ENCODE measurements at regions not wholly inside any gene's neighbourhood (a gene's known extent, or its start where the extent isn't known, plus 50 kb on each side); places are given as distances from the start of the nearest gene placed in this dataset.
A peak's percentile ranks its signal among the peaks of the same experiment; 100 is the strongest.
"Not testable (repeated sequence)": the region's sequence is repeated elsewhere in the genome, so short reads cannot be mapped to it uniquely, and the experiment has no call there.

DNA sequence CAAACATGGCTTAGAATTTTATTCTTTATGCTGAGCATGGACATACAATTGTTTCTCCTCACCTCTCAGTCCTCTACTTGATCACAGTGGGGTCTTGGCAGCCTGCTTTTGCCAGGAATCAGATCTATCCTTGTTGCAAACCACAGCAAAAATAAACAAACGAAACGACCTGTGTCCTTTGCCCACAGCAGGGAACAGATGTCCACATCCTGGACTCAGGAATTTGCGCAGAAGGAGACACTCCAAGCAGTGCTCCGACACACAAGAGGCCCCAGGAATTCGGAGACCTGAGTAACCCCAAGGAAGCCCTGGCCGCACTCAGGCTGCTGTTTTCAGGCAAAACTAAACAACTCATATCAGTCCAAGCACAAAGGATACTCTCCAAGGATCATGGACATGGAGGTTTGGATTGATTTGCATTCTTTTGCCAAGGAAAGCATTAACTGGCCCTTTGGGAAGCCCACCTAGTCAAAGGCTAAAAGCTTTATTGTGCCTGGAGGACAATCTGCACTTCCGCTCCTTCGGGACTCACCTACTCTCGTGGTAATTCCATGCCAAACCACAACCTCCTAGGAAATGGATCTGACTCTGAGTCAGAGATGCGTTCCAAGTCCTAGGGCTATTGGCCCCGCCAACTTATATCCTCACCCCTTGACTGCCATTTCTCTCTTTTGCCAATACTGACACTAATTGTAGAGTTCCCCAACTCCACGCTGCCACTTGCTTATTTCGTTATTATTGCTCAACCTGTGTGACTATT is 271.1 kb upstream of the CDH11 start:
- DNase-seq: no peak

DNA sequence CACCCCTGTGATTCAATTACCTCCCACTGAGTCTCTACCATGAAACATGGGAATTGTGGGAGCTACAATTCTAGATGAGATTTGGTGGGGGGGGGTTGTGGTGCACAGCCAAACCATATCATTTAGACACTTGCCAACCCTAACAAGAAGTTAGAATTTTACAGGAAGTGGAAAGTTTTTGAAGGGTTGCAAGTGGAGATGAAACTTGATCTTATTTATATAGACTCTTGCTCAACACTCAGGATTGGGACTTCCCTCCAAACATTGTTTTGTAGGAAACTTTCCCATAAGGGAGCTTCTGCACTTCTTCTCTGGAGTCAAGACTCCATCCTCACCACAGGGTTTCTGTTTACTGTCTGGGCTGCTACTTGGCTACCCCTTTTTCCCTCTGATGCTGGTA is 266.7 kb upstream of the CDH11 start:
- DNase-seq: no peak

DNA sequence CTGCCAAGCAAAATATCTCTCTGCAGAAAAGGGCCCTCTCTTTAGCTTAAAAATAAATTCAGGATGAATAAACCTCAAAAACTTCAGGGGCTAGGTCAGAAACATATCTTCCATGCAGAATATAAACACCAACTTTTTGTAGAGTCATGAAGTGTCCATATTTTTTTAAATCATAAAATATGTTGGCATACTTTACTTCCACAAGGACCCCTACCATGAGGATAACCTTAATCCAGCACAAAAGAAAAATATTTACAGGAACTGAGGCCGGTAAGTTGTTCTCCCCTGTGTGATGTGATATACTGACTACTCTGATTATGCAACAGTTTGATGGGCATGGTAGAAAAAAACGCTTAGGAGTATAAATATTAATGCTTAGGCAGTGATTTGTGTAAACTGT is 264.8 kb upstream of the CDH11 start:
- no peak for DNase-seq

- DNase-seq: no peak
Measured at GRCh38 chr16:65384441-65384840, 262.6 kb upstream of the CDH11 start.

- DNase-seq: no peak
Measured at GRCh38 chr16:65377195-65377594, 255.3 kb upstream of the CDH11 start.

DNA sequence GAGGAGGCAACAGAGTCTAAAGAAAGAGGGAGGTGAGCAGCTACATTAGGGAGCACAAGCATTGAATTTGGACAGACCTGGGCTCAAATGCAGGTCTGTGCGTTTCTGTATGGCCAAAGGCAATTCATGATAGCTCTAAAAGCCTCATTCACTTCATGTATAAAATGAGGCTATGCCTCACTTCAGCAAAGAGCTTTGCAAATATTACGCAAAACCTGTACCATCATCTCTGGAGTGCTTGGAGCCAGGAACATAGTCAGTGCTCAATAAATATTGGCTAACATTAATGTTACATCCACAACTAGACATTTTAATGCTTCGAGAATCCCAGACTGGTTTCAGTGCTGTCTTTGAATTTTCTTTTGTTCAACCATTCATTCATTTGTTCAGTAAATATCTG is 254.7 kb upstream of the CDH11 start:
- DNase-seq: no peak

- DNase-seq: no peak
Measured at GRCh38 chr16:65375651-65376050, 253.8 kb upstream of the CDH11 start.

GRCh38 chr16:65373097-65373496 is 251.2 kb upstream of the CDH11 start:
- DNase-seq: no peak

GRCh38 chr16:65372171-65372570 is 250.3 kb upstream of the CDH11 start:
- no peak for DNase-seq

- DNase-seq: no peak
Measured at GRCh38 chr16:65365732-65366715, 244.2 kb upstream of the CDH11 start.

GRCh38 chr16:65356721-65357120 is 234.9 kb upstream of the CDH11 start:
- not testable (repeated sequence) for DNase-seq

- DNase-seq: no peak
Measured at GRCh38 chr16:65355706-65356105, 233.8 kb upstream of the CDH11 start.

DNA sequence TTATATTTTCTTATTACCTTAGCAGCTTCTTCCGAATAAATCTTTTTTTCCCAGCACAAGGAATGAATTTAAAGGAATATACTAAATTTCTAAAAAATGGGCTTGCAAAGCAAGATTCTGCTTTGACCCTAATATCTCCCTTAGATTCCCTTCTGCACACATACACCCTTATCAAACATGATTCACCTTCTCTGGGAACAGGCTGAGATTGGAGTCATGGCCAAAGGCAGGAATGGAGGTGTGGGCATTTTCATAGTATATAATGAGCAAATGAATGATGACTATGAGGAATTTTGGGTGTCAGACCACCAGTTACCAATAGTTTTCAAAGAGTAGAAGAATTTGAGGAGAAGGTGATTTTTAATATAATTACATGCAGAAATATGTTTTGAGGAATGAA is 231.3 kb upstream of the CDH11 start:
- DNase-seq: no peak

GRCh38 chr16:65349626-65350025 is 227.8 kb upstream of the CDH11 start:
- no peak for DNase-seq

DNA sequence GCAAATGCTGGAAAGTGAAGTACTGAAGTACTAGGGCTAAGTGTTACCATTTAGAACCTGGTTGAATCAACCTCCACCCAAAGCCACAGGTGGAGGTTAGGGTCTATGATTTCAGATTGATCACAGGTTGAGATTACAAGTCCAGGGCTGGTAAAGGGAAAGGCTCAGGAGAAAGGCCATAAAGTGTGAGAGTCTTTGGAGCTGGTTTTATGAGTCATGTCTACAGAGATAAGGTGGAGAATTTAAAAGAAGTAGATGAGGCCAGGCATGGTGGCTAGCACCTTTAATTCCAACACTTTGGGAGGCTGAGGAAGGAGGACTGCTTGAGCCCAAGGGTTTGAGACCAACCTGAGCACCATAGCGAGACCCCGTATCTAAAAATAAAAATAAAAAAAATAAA is 221.7 kb upstream of the CDH11 start:
- DNase-seq: no peak

- no peak for DNase-seq
Measured at GRCh38 chr16:65342231-65342866, 220.5 kb upstream of the CDH11 start.

- no peak for DNase-seq
Measured at GRCh38 chr16:65339062-65339461, 217.2 kb upstream of the CDH11 start.

DNA sequence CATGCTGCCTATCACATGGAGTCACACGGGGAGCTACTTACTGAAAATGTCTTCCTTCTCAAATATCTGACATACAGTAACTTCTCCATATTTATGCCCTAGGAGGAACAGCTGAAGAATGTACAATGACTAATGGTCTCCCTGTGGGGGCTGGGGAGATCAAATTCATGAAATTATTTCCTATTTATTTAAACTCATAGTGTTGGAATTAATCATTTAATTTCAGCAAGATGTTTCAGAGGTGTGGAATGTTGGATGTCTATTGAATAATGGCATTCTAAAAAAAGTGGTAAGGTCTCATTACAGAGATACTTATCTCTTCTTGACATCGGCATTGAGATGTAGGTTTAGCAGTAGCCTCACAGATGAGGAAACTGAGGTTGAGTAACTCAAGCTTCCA is 214.3 kb upstream of the CDH11 start:
- no peak for DNase-seq

- DNase-seq: no peak
Measured at GRCh38 chr16:65334081-65334480, 212.2 kb upstream of the CDH11 start.

DNA sequence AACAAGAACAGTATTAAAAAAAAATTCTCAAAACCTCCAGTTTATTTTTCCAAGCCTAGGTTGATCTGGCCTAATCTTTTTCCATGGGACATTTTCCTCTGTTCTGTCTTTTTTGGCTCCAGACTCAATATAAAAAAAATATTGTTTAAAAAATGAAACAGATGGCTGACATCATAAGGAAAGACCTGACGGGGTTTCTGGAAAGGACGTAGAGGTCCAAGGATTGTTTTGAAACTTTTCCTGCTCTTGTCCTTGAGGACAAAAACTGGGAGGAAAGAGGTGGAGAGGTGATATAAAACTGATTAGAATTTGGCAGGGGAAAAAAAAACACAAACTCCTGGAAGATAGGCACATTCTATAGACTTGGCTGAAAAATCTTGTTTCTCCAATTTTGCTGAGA is 211.4 kb upstream of the CDH11 start:
- no peak for DNase-seq

DNA sequence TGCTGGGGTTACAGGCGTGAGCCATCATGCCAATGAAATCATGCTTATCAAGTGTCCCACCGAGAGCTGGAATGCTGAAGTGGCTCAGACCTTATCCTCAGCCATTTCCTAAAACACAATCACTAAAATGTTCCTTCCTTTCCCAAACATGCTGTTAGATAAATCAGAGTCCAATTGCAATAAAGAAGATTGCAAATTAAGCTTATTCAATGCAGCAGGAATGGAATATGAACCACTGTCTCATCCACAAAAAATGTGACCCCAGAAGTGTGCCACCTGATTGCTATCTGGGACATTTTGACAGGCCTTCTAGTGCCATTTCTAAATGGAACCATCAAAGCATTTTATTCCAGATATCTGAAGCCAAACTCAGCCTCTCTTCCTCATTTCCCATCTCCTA is 205.5 kb upstream of the CDH11 start:
- DNase-seq: no peak

GRCh38 chr16:65323655-65324237 is 201.9 kb upstream of the CDH11 start:
- peak; percentile 6 for DNase-seq

GRCh38 chr16:65319621-65320231 is 197.9 kb upstream of the CDH11 start:
- no peak for DNase-seq

Data from activated CD4-positive, alpha-beta T cell treated with anti-CD3 and anti-CD28 coated beads, Interleukin-2, amount 50 U/mL, for 16 hours (primary cell).